NCI-H128 (cell line): ENCODE measurements at regions not wholly inside any gene's neighbourhood (a gene's known extent, or its start where the extent isn't known, plus 50 kb on each side); places are given as distances from the start of the nearest gene placed in this dataset.
"Not testable (repeated sequence)": the region's sequence is repeated elsewhere in the genome, so short reads cannot be mapped to it uniquely, and the experiment has no call there.

Source experiments
- DNase-seq: peaks from one replicate; lab custom pipeline; 2025; ENCODE audit not compliant: unreplicated experiment; lab: John Stamatoyannopoulos, UW

- DNase-seq, result no peak
Observed at GRCh38 chr15:98548139-98548971, 100.0 kb upstream of the IGF1R start.

GRCh38 chr15:98549003-98549402 is 99.3 kb upstream of the IGF1R start:
- no peak for DNase-seq

GRCh38 chr15:98549741-98550140 is 98.6 kb upstream of the IGF1R start:
- DNase-seq, result no peak

GRCh38 chr15:98550363-98550762 is 98.0 kb upstream of the IGF1R start:
- not testable (repeated sequence) for DNase-seq

GRCh38 chr15:98551936-98552562 is 96.3 kb upstream of the IGF1R start:
- no peak for DNase-seq

GRCh38 chr15:98554272-98555172 is 93.8 kb upstream of the IGF1R start:
- DNase-seq, result no peak

- DNase-seq, result no peak
Observed at GRCh38 chr15:98555173-98555515, 93.2 kb upstream of the IGF1R start.

GRCh38 chr15:98556321-98556720 is 92.0 kb upstream of the IGF1R start:
- no peak for DNase-seq

- no peak for DNase-seq
Observed at GRCh38 chr15:98560338-98560737, 88.0 kb upstream of the IGF1R start.

GRCh38 chr15:98561169-98561941 is 87.0 kb upstream of the IGF1R start:
- no peak for DNase-seq

GRCh38 chr15:98562331-98562937 is 85.9 kb upstream of the IGF1R start:
- no peak for DNase-seq

GRCh38 chr15:98565566-98565965 is 82.8 kb upstream of the IGF1R start:
- DNase-seq, result no peak

GRCh38 chr15:98567951-98568350 is 80.4 kb upstream of the IGF1R start:
- DNase-seq, result no peak

- no peak for DNase-seq
Observed at GRCh38 chr15:98568382-98569017, 79.8 kb upstream of the IGF1R start.

- no peak for DNase-seq
Observed at GRCh38 chr15:98570119-98570518, 78.2 kb upstream of the IGF1R start.

- DNase-seq, result no peak
Observed at GRCh38 chr15:98580572-98580971, 67.8 kb upstream of the IGF1R start.

- DNase-seq, result no peak
Observed at GRCh38 chr15:98581715-98582114, 66.6 kb upstream of the IGF1R start.

- DNase-seq, result no peak
Observed at GRCh38 chr15:98582900-98583554, 65.3 kb upstream of the IGF1R start.

GRCh38 chr15:98583771-98584430 is 64.4 kb upstream of the IGF1R start:
- no peak for DNase-seq
